HepG2 (cell line): ENCODE measurements at regions not wholly inside any gene's neighbourhood (a gene's known extent, or its start where the extent isn't known, plus 50 kb on each side); places are given as distances from the start of the nearest gene placed in this dataset.

ENCODE experiments used
- CTCF ChIP-seq: sonication (generic); formaldehyde crosslinking; IDR thresholded peaks from 2 replicates; pipeline ENCODE4 v1.5.0; 2020; ENCODE audit warnings: mild to moderate bottlenecking, missing genetic modification reagents, moderate library complexity
- HOMEZ ChIP-seq: IDR thresholded peaks from 2 replicates; pipeline ENCODE4 v1.6.1; 2016; ENCODE audit warnings: low read depth
- KAT2B ChIP-seq: fragments of 150-350 bp; IDR thresholded peaks from 2 replicates; pipeline ENCODE4 v1.6.1; 2014; ENCODE audit warnings: low read depth, low read length, borderline replicate concordance
- REST ChIP-seq, 2 experiments: IDR thresholded peaks; 2 replicates each; pipeline ENCODE4 v1.6.1; 2011 to 2012; ENCODE audit warnings: low read length in 2 of 2, borderline replicate concordance in 1 of 2, low read depth in 1 of 2, mild to moderate bottlenecking in 1 of 2, moderate library complexity in 1 of 2
- RXRA ChIP-seq: sonication (generic); formaldehyde crosslinking; IDR thresholded peaks from 2 replicates; pipeline ENCODE4 v1.5.1; 2020; ENCODE audit warnings: missing genetic modification reagents
- TCF7 ChIP-seq: sonication (generic); IDR thresholded peaks from 2 replicates; pipeline ENCODE4 v1.6.1; 2016; ENCODE audit warnings: antibody characterized with exemption, low read depth
- ZHX1 ChIP-seq: sonication (generic); formaldehyde crosslinking; IDR thresholded peaks from 2 replicates; pipeline ENCODE4 v1.8.1; 2022; ENCODE audit warnings: low read depth, mild to moderate bottlenecking, missing genetic modification reagents
- ZNF577 ChIP-seq: sonication (generic); formaldehyde crosslinking; IDR thresholded peaks from 2 replicates; pipeline ENCODE4 v1.4.0; 2020; ENCODE audit warnings: mild to moderate bottlenecking, low read depth, missing genetic modification reagents, borderline replicate concordance
- ZNF646 ChIP-seq: sonication (generic); formaldehyde crosslinking; IDR thresholded peaks from 2 replicates; pipeline ENCODE4 v1.9.0; 2021; ENCODE audit warnings: mild to moderate bottlenecking, missing genetic modification reagents
- TF ChIP-seq, protein P1 (sequence below): sonication (generic); formaldehyde crosslinking; IDR thresholded peaks from 2 replicates; pipeline ENCODE4 v1.9.0; 2021; ENCODE audit warnings: missing genetic modification reagents, borderline replicate concordance

- TF ChIP-seq TCF7 (no peak), CTCF (CRISPR knock-in tag) (no peak), ZHX1 (CRISPR knock-in tag) (no peak), HOMEZ (CRISPR knock-in tag) (no peak), ZNF577 (no peak), REST (IDR thresholded peaks at IDR 0.05; ENCODE audit: borderline replicate concordance in 1 of 2, low read depth in 1 of 2, low read length in 2 of 2) (no peak), RXRA (CRISPR knock-in tag) (no peak), ZNF646 (no peak), KAT2B (no peak)
- TF ChIP-seq, protein P1, sequence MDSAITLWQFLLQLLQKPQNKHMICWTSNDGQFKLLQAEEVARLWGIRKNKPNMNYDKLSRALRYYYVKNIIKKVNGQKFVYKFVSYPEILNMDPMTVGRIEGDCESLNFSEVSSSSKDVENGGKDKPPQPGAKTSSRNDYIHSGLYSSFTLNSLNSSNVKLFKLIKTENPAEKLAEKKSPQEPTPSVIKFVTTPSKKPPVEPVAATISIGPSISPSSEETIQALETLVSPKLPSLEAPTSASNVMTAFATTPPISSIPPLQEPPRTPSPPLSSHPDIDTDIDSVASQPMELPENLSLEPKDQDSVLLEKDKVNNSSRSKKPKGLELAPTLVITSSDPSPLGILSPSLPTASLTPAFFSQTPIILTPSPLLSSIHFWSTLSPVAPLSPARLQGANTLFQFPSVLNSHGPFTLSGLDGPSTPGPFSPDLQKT = no peak
These were observed 86.0 kb upstream of the PLCL2 start for GRCh38 chr3:16798738-16799137.
